Mesothelial cell of epicardium (in vitro differentiated cells): ENCODE measurements at regions not wholly inside any gene's neighbourhood (a gene's known extent, or its start where the extent isn't known, plus 50 kb on each side); places are given as distances from the start of the nearest gene placed in this dataset.
"Not testable (repeated sequence)": the region's sequence is repeated elsewhere in the genome, so short reads cannot be mapped to it uniquely, and the experiment has no call there.

Experiments
- DNase-seq, 2 experiments: peaks; one replicate each; pipeline ENCODE4 v3.0.0; 2021; ENCODE audit warnings: low spot score in 2 of 2; ENCODE audit not compliant: unreplicated experiment in 2 of 2
- H3K27ac Mint-ChIP-seq: 2 replicates; pipeline ENCODE4 v1.8.0; 2021; ENCODE audit warnings: mixed read lengths
- H3K27me3 Mint-ChIP-seq: 2 replicates; pipeline ENCODE4 v1.8.0; 2021; ENCODE audit warnings: low read depth, mixed read lengths
- H3K36me3 Mint-ChIP-seq: 2 replicates; pipeline ENCODE4 v1.8.0; 2021; ENCODE audit warnings: mixed read lengths
- H3K4me1 Mint-ChIP-seq: 2 replicates; pipeline ENCODE4 v1.8.0; 2021; ENCODE audit warnings: mixed read lengths
- H3K4me3 Mint-ChIP-seq: 2 replicates; pipeline ENCODE4 v1.8.0; 2021; ENCODE audit warnings: mild to moderate bottlenecking, moderate library complexity, mixed read lengths
- H3K9me3 Mint-ChIP-seq: 2 replicates; pipeline ENCODE4 v1.8.0; 2021; ENCODE audit warnings: mixed read lengths
- CTCF ChIP-seq: fragments of 200-600 bp; sonication (generic); IDR thresholded peaks from one replicate; pipeline ENCODE4 v1.5.0; 2021; ENCODE audit warnings: antibody characterized with exemption; ENCODE audit not compliant: unreplicated experiment

GRCh38 chr6:95743591-95743990 lies 166.3 kb downstream of the MANEA start:
- no peak for TF ChIP-seq CTCF
- Mint-ChIP-seq H3K9me3 (no peaks in the 10 kb centered on the region), H3K27ac (no peak overlapping the region), H3K4me1 (peaks cover 7% of the 10 kb centered on the region), H3K4me3 (no peak overlapping the region), H3K27me3 (no peaks in the 10 kb centered on the region), H3K36me3 (no peaks in the 10 kb centered on the region)
- no peak for DNase-seq

- H3K9me3 Mint-ChIP-seq, H3K27ac Mint-ChIP-seq, H3K36me3 Mint-ChIP-seq, DNase-seq, H3K4me1 Mint-ChIP-seq, H3K27me3 Mint-ChIP-seq: not testable (repeated sequence)
- H3K4me3 Mint-ChIP-seq: peak overlapping the region; percentile 56
Measured at GRCh38 chr6:95758236-95759069, 181.1 kb downstream of the MANEA start.

DNA sequence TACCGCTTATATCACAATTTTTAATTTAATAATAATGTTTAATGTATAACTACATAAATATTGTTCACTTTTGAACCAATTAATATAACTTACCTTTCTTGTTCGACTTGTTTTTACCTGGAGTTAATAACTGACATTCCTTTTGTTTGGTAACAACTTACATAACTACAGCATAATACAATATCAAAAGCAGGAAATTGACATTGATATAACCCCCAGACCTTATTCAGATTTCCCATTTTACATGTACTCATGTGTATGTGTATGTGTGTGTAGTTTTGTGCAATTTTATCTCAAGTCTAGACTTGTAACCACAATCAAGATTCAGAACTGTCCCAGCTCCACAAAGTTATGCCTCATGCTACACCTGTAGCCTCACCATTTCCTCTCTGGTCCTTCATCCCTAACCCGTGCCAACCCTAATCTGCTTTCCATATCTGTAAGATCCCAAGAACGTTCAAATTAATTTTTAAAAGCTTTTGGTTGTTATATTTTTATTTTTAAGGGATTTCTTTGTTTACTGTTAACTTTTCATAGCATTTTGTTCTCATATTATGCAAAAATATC lies 190.6 kb downstream of the MANEA start:
- Mint-ChIP-seq H3K4me3 (no peak overlapping the region), H3K9me3 (no peaks in the 10 kb centered on the region)

GRCh38 chr6:95768539-95768938 lies 191.2 kb downstream of the MANEA start:
- no peak for DNase-seq
- peaks cover 12% of the 10 kb centered on the region for H3K4me1 Mint-ChIP-seq
- no peaks in the 10 kb centered on the region for H3K27me3 Mint-ChIP-seq
- no peak overlapping the region for H3K4me3 Mint-ChIP-seq
- no peak overlapping the region for H3K27ac Mint-ChIP-seq
- H3K9me3 Mint-ChIP-seq: no peaks in the 10 kb centered on the region
- TF ChIP-seq CTCF: no peak
- no peaks in the 10 kb centered on the region for H3K36me3 Mint-ChIP-seq

More for the DNA sequence above, 190.6 kb downstream of the MANEA start:
- Mint-ChIP-seq H3K27me3 (no peaks in the 10 kb centered on the region), H3K36me3 (no peaks in the 10 kb centered on the region), H3K4me1 (peaks cover 12% of the 10 kb centered on the region), H3K27ac (peak overlapping the region; percentile 1)
- DNase-seq: no peak
- TF ChIP-seq CTCF: no peak

DNA sequence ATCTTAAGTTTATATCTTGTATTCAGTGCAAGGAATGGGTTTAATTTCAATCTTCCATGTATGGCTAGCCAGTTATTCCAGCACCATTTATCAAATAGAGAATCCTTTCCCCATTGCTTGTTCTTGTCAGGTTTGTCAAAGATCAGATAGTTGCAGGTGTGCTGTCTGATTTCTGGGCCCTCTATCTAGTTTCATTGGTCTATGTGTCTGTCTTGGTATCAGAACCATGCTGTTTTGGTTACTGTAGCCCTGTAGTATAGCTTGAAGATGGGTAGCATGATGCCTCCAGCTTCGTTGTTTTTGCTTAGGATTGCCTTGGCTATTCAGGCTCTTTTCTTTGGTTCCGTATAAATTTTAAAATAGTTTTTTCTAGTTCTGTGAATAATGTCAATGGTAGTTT lies 200.0 kb downstream of the MANEA start:
- Mint-ChIP-seq H3K9me3 (peaks cover 14% of the 10 kb centered on the region), H3K36me3 (no peaks in the 10 kb centered on the region), H3K27me3 (no peaks in the 10 kb centered on the region), H3K27ac (no peak overlapping the region), H3K4me1 (peaks cover 4% of the 10 kb centered on the region), H3K4me3 (no peak overlapping the region)
- no peak for TF ChIP-seq CTCF
- DNase-seq: no peak

DNA sequence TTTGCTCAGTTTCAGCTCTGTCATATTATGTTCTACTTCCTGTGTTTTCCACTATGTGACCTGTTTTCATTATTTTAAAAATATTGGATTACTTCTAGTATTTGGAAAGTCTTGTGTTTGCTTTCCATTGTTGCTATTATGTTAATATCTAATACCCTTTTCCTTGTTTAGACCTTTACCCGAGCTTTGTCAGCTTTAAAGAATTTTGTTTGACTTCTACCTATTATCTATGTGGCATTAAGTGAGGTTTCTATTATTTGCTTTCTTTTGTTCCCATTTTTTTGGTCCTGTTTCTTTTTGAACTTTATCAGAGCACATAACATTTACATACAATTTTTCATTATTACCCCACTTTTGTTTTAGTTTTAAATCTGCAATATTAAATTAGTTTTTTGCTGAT lies 202.7 kb downstream of the MANEA start:
- H3K27ac Mint-ChIP-seq: no peak overlapping the region
- H3K4me1 Mint-ChIP-seq: peaks cover 13% of the 10 kb centered on the region
- H3K27me3 Mint-ChIP-seq: no peaks in the 10 kb centered on the region
- no peak for DNase-seq
- peaks cover 14% of the 10 kb centered on the region for H3K9me3 Mint-ChIP-seq
- TF ChIP-seq CTCF: no peak
- no peak overlapping the region for H3K4me3 Mint-ChIP-seq
- H3K36me3 Mint-ChIP-seq: no peaks in the 10 kb centered on the region
